Thoracic aorta (tissue), 2 donors: ENCODE measurements at regions not wholly inside any gene's neighbourhood (a gene's known extent, or its start where the extent isn't known, plus 50 kb on each side); places are given as distances from the start of the nearest gene placed in this dataset.
A peak's percentile ranks its signal among the peaks of the same experiment; 100 is the strongest.

Source experiments
- ATAC-seq: fragments of 150-250 bp; one replicate; pipeline ENCODE4 v1.8.0; 2017; ENCODE audit warnings: low read depth; ENCODE audit not compliant: insufficient number of reproducible peaks, low FRiP score
- DNase-seq: peaks from one replicate; pipeline ENCODE4 v3.0.0-alpha.2; 2020; ENCODE audit warnings: low spot score
- H3K27ac ChIP-seq, 2 donors: fragments of 200-600 bp; sonication (generic); 1 replicate in 1 of 2; 2 replicates in 1 of 2; pipeline ENCODE4 v1.5.1; 2016; ENCODE audit warnings: mild to moderate bottlenecking in 2 of 2, moderate library complexity in 2 of 2
- H3K27me3 ChIP-seq: fragments of 200-600 bp; sonication (generic); replicated peaks from 2 replicates; pipeline ENCODE4 v1.6.0; 2016; ENCODE audit warnings: mild to moderate bottlenecking; ENCODE audit not compliant: insufficient read depth
- H3K36me3 ChIP-seq: fragments of 200-600 bp; sonication (generic); one replicate; pipeline ENCODE4 v1.5.1; 2016
- H3K4me1 ChIP-seq, 2 donors: fragments of 200-600 bp; sonication (generic); 1 replicate in 1 of 2; 2 replicates in 1 of 2; pipeline versions ENCODE4 v1.5.1 to v1.6.0; 2016; ENCODE audit warnings: low read depth in 2 of 2, mild to moderate bottlenecking in 1 of 2; ENCODE audit not compliant: control insufficient read depth in 1 of 2
- H3K4me3 ChIP-seq: fragments of 200-600 bp; sonication (generic); 2 replicates; pipeline ENCODE4 v1.5.1; 2016; ENCODE audit warnings: mild to moderate bottlenecking
- H3K9me3 ChIP-seq: fragments of 200-600 bp; sonication (generic); 2 replicates; pipeline ENCODE4 v1.5.1; 2016
- CTCF ChIP-seq: fragments of 200-600 bp; sonication (generic); IDR thresholded peaks from one replicate; pipeline ENCODE4 v1.5.1; 2019; ENCODE audit warnings: antibody characterized with exemption

GRCh38 chr2:164127971-164128527 is 392.2 kb upstream of the FIGN start:
- DNase-seq (no peak), ATAC-seq (no peak)
- H3K4me1 ChIP-seq: peaks cover 3 to 10% of the 10 kb centered on the region in 2 donors
- TF ChIP-seq CTCF: no peak
- H3K36me3 ChIP-seq: no peaks in the 10 kb centered on the region
- no peaks in the 10 kb centered on the region for H3K9me3 ChIP-seq
- H3K27me3 ChIP-seq: no peaks in the 10 kb centered on the region
- H3K27ac ChIP-seq: no peak overlapping the region
- H3K4me3 ChIP-seq: no peak overlapping the region

- H3K36me3 ChIP-seq: no peaks in the 10 kb centered on the region
- DNase-seq (no peak), ATAC-seq (no peak)
- H3K4me3 ChIP-seq: no peak overlapping the region
- TF ChIP-seq CTCF: peak; percentile 50
- H3K27ac ChIP-seq: no peak overlapping the region
- no peaks in the 10 kb centered on the region for H3K27me3 ChIP-seq
- H3K9me3 ChIP-seq: no peaks in the 10 kb centered on the region
- peaks cover 3 to 10% of the 10 kb centered on the region in 2 donors for H3K4me1 ChIP-seq
Observed at GRCh38 chr2:164126960-164127660, 391.3 kb upstream of the FIGN start.

- ATAC-seq: no peak
- Histone ChIP-seq H3K4me3 (no peak overlapping the region), H3K27ac (no peak overlapping the region)
Observed at GRCh38 chr2:164115806-164116205, 380.0 kb upstream of the FIGN start.

GRCh38 chr2:164114937-164115336 is 379.1 kb upstream of the FIGN start:
- ATAC-seq (no peak), DNase-seq (no peak)
- no peaks in the 10 kb centered on the region for H3K9me3 ChIP-seq
- H3K36me3 ChIP-seq: no peaks in the 10 kb centered on the region
- H3K27me3 ChIP-seq: no peaks in the 10 kb centered on the region
- H3K4me1 ChIP-seq: no peaks in the 10 kb centered on the region
- no peak for TF ChIP-seq CTCF
- no peak overlapping the region for H3K27ac ChIP-seq
- no peak overlapping the region for H3K4me3 ChIP-seq

More at GRCh38 chr2:164115806-164116205, 380.0 kb upstream of the FIGN start:
- no peak for TF ChIP-seq CTCF
- Histone ChIP-seq H3K4me1 (no peaks in the 10 kb centered on the region), H3K27me3 (no peaks in the 10 kb centered on the region), H3K36me3 (no peaks in the 10 kb centered on the region), H3K9me3 (no peaks in the 10 kb centered on the region)
- DNase-seq: no peak

GRCh38 chr2:164112105-164112504 is 376.3 kb upstream of the FIGN start:
- Histone ChIP-seq H3K9me3 (no peaks in the 10 kb centered on the region), H3K27me3 (no peaks in the 10 kb centered on the region), H3K27ac (no peak overlapping the region), H3K4me3 (no peak overlapping the region), H3K4me1 (no peaks in the 10 kb centered on the region), H3K36me3 (no peaks in the 10 kb centered on the region)
- no peak for TF ChIP-seq CTCF
- ATAC-seq (no peak), DNase-seq (no peak)
